Stimulated activated CD8-positive, alpha-beta memory T cell treated with anti-CD3 and anti-CD28 coated beads, Interleukin-7, amount 100 ng/mL, for 4 hours (primary cell): ENCODE measurements at regions not wholly inside any gene's neighbourhood (a gene's known extent, or its start where the extent isn't known, plus 50 kb on each side); places are given as distances from the start of the nearest gene placed in this dataset.
"Not testable (repeated sequence)": the region's sequence is repeated elsewhere in the genome, so short reads cannot be mapped to it uniquely, and the experiment has no call there.

ENCODE experiments used
- DNase-seq, 2 donors: peaks; one replicate each; pipeline ENCODE4 v3.0.0-alpha.2; 2020; ENCODE audit warnings: low read depth in 2 of 2

DNA sequence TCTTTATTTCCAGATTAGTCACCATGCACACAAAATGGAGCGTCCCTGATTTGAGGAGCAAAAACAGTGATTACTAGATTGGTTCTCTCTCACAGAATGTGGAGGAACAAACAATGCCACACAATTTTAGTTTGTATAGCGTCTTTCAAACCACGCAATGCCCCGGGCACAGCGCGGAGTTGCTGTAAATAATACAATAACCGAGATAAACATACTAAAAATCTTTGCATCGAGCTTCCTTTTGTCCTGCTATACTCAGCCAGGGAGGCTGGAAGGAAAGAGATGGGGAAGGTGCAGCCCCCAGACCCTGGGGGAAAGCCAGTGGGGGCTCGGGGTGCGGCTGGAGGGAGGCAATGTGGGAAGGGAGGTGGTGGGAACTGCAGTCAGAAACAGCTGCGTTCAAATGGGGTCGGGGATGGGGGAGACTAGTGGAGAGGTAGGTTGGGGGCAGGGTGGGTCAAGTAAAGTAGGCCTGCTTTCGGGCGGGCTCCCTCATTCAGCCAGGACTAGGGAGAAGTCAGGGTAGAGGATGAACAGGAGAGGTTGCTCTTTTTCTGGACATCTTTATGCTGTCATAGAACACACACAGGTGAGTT lies 366.3 kb downstream of the RPS6KC1 start:
- no peak for DNase-seq

DNA sequence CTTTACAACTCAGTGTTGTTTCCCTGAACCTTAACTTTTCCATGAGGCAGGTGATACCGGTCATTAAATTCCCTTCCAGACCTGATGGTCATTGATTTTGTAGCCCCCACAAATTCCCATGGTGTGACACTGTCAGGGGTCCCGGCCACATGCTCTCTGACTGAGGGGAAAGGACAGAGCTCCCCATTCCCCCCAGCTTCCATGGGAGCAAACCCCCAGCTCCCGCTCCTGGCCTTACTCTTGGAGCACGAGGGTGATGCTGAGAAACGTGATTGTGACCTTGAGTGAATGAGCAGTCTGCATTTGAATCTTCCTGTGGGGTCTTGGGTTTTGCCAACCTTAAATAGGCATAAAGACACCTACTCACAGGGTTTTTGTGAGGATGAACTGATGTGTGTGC lies 366.8 kb downstream of the RPS6KC1 start:
- no peak for DNase-seq

DNA sequence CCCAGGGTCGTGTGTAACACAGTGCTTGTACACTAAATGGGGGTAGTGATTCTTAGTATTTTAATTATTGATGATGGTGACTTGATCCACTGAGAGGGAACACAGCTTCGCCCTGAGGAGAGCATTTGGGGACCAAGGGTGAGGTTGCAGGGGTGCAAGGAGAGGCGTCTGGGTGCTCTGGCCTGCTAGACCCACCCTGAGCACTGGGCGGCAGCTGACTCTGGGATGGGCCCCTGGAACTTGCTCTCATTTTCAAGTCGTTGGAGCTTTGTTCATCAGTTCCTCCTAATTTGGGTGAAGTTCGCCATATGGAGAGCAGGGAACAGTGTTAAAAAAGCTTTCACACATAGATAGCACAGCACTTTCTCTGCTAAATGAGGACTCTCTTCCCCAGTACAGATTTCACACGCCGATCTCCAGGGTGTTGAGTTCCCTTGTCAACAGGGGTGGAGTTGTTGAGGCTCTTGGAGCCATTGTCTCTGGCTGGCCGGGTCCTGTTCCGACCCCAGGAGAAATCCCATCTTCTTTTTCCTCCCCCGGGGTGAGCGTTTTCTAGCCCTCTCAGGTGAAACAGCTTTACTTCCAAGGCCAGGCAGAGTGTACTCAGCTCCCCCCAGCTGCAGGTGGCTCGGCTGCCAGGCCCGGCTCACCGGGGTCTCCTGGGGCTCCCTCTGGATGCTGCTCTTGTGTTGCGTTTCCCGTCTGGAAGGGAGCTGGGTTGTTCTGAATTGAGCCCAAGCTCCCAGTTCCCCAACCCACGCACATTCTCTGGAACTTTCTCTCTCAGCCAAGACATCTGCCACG lies 367.4 kb downstream of the RPS6KC1 start:
- no peak for DNase-seq

DNA sequence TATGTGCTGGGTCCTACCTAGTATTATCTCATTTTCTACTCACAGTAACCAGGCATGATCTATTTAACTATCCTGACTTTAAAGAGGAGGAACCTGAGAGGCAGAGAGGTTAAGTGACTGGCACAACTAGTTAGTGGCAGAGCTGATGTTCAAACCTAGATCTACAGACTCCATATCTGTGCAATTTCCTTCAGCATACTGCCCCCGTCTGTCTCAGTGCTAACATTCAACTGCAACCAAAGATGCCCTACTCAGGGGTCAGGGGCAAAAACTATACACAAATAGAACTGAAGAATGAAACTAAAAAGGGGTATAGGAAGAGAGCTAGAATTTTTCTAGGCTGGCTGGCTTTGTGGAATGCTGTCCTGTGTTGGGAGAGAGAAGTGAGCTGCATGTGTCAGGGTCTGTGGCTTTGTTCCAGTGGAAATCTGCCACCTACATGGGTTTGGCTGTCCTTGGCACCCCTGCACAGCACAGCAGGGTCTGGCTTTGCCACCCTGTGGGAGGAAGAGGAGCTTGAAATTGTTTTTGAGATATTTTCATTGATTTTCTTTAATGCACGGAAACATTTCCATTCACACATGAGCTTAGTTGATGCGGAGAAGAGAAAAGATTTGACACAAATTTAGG lies 368.5 kb downstream of the RPS6KC1 start:
- no peak for DNase-seq

DNA sequence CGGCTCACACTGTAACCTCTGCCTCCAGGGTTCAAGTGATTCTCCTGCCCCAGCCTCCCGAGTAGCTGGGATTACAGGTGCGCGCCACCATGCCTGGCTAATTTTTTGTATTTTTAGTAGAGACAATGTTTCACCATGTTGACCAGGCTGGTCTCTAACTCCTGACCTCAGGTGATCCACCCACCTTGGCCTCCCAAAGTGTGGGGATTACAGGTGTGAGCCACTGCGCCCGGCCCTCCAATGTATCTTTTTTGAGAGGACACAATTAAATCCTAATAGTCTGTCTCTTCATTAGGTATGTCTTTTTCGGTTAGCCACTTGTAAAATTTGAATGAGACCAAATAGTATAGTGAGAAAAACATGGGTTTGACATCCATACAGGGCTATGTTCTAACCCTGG lies 370.1 kb downstream of the RPS6KC1 start:
- DNase-seq, result not testable (repeated sequence)

DNA sequence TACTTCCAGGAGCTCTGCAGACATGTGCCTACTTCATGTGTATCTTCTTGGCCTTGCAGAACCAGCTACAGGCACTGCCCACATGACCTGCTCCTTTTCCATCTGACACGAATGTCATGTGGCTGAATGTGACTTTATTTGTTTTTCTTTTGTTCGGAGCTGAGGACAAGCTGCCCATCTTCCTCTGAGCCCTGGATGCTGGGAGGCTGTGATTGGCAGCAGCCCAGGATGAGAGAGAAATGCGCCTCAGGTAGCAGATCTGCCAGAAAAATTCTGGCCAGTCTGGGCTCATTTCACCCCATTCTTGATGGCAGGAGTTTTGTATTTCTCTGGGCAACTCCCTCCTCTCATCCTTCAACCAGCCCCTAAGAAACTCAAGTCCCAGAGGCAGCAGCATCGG lies 372.0 kb downstream of the RPS6KC1 start:
- DNase-seq, result no peak

DNA sequence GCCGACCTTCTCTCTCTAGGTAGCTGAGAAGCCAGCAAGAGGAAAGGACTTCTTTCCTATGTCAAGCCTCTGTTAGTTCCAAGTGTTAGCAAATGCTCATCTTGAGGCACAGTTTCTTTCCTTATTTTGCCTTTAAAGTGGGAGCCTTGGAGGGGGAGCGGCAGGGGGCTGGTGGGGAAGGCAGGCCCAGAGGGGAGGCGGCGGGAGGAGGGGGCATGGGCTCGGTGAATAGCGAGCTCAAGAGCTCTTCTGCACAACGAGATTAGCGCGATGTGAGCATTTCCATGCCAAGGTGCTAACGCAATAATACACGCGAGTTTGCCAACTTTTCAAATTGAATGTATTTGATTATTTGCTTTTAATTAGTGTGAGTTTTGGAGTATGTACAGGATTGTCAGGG lies 372.6 kb downstream of the RPS6KC1 start:
- no peak for DNase-seq

DNA sequence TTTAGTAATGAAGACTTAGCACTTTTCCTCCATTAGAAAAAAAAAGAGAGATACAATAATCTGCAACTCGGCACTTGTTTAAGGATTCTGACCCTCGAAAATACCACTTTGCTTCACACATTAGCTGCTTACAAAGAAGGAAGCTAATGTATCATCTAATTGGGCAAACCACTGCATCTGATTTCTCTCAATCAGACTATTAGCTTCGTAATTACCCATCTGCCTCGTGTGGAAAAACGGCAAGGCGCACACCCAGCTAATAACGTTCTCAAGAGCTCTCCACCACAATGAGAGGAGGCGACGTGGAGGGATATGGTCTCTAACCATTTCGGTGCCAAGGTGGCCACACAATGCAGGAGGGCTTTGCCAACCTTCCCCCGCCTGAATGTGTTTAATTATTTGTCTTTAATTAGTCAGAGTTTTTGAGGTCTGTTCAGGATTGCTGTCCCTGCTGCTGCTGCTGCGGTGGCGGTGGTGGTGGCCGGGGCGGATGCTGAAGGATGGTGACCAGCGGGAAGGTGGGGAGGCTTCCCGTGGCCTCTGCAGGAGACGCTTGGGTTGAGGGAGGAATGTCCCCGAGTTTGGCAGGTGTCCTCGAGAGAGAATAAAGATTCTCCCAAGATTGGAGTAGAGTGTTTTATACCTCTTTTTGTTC lies 374.5 kb downstream of the RPS6KC1 start:
- no peak for DNase-seq

DNA sequence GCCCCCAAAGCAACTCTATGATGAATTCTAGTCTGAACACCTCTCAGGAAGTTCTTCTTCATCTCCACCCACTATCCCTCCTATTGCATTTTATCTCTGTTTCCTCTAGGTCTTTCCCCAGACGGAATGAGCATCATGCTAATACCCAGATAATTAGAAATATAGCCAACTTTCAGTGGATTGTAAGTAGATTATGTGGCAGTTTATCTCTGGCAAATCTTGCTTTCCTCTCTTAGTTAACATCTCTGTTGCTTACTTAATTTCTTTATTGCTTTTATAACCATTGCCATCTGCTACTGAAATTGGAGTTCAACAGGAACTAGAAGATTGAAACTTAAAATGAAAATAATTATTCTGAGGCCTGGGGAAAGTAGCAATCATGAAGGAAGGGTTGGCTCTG lies 378.6 kb downstream of the RPS6KC1 start:
- DNase-seq, result no peak

DNA sequence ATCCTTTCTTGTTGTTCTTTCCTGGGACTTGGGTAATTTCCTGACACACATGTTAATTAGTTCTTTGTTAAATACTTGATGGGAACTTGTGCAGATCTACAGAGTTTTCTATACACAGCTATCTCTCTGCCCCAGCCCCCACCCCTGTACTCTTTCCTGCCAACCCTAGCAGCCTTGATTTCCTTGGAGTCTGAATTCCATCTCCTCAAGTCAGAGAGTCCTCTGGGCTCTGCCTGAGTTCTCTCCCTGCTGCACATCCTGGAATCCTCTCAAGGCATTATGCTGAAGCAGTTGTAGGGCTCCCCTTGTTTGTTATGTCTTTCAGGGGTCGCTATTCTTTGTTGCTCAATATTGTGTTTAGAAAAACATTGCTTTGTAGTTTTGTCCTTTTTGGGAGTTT lies 384.7 kb downstream of the RPS6KC1 start:
- no peak for DNase-seq

DNA sequence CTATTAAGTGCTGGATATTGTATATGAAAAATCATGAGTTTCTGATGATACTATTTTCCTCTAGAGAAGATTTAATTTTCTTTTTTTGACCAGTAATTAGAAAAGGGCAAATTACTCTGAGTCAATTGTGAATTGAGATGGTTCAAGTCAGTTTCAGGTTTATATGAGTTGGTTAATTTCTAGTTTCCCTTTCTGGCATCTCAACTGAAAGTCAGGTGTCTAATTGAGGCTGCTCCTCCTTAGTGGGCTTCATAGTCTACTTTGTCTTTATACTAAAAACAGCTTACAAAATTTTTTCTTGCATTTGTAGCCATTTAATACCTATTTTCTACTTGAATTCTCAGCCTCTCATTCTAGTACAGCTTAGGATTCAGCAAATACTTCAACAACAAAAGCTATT lies 387.3 kb downstream of the RPS6KC1 start:
- no peak for DNase-seq

DNA sequence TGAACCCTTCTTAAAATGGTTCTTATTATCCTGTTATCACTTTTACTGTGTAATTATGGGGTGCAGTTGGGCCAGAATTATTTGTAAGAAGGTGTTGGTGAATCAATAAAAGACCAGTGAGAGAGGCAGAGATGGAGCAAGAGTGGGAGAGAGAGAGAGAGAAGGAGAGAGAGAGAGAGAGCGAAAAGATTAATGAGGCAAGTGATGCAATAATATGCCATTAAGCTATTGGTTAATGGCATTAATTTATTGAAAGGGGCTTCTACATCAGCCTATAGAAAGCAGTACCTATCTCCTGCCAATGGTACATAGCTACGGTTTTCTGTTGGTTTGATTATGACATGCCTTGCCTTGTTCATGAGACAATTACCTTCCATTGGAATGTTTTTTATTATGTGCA lies 388.7 kb downstream of the RPS6KC1 start:
- no peak for DNase-seq

DNA sequence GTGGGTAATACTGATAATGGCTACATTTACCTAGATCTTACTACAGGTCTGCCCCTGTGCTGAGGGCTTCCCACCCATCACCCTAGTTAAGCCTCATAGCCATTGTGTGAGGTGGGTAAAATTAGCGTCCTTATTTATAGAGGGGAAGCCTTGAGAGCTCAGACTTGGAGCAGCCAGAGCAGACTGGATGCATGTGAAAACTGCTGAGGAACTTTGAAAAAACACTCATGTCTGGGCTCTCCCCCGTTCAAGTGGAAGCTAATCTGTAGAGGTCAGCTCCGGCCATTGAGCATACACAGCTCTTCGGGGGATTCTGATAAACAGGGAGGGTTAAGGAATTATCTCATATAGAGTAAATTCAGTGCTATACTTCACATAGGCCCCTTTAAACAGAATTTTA lies 389.7 kb downstream of the RPS6KC1 start:
- no peak for DNase-seq

DNA sequence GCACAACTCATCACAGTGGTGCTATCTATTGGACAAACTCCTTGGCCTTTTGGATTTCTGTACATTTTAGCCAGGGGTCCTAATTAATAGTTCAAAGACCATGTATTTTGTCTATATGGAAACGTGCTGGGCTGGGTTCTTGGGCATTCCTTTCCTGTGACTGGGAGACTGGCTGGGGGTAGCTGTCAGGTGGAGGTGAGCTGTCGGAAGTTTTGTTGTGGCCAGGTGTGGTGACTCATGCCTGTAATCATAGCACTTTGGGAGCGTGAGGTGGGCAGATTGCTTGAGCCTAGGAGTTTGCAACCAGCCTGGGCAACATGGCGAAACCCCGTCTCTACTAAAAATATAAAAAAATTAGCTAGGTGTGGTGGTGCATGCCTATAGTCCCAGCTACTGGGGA lies 392.4 kb downstream of the RPS6KC1 start:
- DNase-seq, result no peak

DNA sequence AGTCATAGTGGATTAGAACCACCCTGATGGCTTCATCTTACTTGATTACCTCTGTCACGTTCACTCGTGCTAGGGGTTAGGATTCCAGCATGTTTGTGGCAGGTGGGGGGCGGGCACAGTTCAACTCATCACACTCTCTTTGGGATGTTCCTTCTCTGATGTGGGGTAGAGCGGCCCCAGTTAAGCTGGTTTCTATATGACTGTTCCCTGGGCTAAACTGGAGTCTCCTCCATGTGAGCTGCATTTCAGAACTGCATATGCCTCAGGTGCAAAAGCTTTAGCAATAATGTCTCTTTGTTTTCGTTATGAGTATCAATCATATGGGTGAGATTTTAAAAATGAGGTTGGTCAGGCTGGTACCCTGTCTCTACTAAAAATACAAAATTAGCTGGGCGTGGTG lies 393.2 kb downstream of the RPS6KC1 start:
- DNase-seq, result no peak

DNA sequence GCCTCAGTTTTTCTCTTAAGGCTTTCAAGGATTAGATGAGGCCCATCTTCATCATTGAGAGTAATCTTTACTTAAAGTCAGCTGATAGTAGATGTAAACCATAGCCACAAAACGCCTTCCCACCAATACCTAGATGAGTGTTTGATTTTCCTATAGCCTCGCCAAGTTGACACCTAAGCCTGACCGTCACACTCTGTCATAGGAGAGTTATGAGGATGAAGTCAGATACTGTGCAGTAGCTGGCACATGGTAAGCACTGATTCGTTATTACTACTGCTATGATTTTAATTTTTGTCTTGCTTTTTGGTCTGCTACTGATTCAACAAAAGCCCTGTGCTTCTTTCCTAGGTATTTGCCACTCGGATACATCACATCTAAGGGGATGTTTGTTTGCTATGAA lies 395.5 kb downstream of the RPS6KC1 start:
- no peak for DNase-seq

DNA sequence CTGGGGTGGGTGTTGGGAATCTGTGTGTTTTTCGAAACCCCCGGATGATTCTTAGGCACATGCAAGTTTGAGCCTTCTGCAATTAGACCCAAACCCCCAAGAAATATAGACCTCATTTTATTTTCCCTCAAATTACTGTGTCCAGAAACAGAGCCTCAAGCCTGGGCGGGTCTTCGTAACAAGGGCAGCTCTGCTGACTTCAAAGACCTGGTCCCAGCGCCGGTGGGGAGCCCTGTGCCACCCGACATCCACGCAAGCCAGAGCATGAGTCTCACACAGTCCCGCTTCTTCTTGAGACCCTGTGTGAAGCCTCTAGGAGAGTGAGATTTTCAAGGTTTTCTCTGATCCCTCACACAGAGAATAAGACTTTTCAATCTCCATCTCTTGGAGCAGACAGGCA lies 397.3 kb downstream of the RPS6KC1 start:
- no peak for DNase-seq

DNA sequence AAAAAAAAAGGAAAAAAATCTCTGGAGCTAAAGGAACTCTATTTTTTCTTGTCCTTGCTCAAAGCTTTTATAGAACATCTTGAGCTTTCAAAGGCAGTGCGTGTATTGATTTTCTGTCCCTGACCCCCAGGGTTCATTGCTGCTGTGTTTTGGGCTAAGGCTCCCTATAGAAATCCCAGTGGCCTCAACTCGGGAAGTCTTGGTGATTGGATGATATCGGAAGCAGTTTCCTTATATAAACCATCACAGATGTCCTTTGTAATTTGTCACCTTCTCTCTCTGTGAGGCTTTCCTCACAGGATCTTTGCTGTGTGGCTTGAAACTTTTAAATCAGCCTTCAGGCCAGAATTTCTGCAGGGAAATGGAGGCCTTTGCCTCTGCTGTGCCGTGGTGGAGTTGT lies 397.7 kb downstream of the RPS6KC1 start:
- DNase-seq, result no peak

DNA sequence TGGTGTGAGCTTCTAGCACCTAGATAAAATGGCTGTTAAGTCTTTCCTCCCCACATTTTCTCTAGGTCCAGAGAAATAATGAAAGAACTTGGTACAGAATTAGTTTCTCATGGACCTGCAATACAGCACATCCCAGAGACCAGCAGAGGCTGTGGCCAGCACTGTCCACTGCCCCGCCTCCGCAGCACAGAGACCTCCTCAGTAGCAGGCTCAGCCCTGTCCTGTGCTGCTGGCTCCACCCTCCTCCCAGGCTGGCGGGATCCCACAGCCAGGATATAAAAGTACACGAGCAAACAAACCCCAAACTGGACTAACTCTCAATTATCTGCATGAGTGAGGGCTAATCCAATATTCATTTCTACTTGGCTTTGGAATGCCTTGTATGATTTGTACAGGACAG lies 401.5 kb downstream of the RPS6KC1 start:
- no peak for DNase-seq

DNA sequence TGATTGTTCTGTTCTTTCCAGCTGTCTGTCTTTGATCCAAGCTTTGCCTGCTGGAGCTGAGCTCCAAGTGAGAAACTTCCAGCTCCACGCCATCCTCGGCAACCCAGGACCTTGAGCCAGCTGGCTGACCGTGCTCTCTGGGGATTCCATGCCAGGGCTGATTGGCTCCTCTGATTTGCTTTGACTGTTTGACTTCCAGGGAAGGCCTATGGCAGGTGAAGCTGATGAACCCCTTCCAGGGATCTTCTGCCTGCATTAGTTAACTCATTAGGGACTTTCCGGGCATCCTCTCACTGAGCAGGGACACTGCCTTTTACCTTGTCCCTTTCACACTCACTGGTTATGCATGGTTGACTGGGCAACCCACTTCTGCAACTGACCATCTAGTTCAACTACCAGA lies 406.1 kb downstream of the RPS6KC1 start:
- DNase-seq, result no peak

DNA sequence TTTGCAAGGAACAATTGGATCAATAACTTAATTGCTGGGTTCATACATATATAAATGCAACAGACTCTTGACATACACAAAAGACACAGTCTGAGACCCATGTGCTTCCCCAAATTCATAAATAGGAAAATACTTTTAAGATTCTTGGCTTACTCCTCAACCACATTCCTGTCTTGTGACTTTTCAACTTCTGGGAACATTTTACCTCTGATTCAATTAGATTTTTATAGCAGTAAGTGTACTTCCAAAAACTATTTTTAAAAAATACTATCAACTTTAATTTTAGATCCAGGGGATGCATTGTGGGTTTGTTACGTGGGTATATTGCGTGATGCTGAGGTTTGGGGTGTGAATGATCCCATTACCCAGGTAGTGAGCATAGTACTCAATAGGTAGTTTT lies 406.7 kb downstream of the RPS6KC1 start:
- no peak for DNase-seq

DNA sequence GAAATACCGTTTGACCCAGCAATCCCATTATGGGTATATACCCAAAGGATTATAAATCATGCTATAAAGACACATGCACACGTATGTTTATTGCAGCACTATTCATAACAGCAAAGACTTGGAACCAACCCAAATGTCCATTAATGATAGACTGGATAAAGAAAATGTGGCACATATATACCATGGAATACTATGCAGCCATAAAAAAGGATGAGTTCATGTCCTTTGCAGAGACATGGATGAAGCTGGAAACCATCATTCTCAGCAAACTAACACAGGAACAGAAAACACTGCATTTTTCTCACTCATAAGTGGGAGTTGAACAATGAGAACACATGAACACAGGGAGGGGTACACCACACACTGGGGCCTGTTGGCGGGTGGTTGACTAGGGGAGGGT lies 411.3 kb downstream of the RPS6KC1 start:
- not testable (repeated sequence) for DNase-seq
